Mesenchymal stem cell (in vitro differentiated cells and primary cell): ENCODE measurements at regions not wholly inside any gene's neighbourhood (a gene's known extent, or its start where the extent isn't known, plus 50 kb on each side); places are given as distances from the start of the nearest gene placed in this dataset.

Experiments used
- DNase-seq: peaks from one replicate; pipeline ENCODE4 v3.0.0-alpha.2; 2013
- H2AFZ ChIP-seq: one replicate; pipeline ENCODE4 v1.6.1; 2013; ENCODE audit warnings: low read depth, mild to moderate bottlenecking, control low read depth, inconsistent platforms, low read length, moderate library complexity
- H2AK5ac ChIP-seq: 2 replicates; pipeline ENCODE4 v1.6.1; 2013; ENCODE audit warnings: low read length, moderate library complexity, mild to moderate bottlenecking, inconsistent platforms; ENCODE audit not compliant: severe bottlenecking
- H2BK120ac ChIP-seq: one replicate; pipeline ENCODE4 v1.6.1; 2013; ENCODE audit warnings: low read depth, mild to moderate bottlenecking, inconsistent platforms, low read length, moderate library complexity
- H2BK12ac ChIP-seq, 2 experiments: one replicate each; pipeline ENCODE4 v1.6.1; 2013; ENCODE audit warnings: inconsistent platforms in 2 of 2, low read length in 2 of 2, mild to moderate bottlenecking in 2 of 2, moderate library complexity in 2 of 2, control low read depth in 1 of 2
- H2BK15ac ChIP-seq: one replicate; pipeline ENCODE4 v1.6.1; 2013; ENCODE audit warnings: mild to moderate bottlenecking, low read depth, inconsistent platforms; ENCODE audit not compliant: poor library complexity, severe bottlenecking
- H2BK5ac ChIP-seq: 2 replicates; pipeline ENCODE4 v1.6.1; 2013; ENCODE audit warnings: low read depth, mild to moderate bottlenecking, low read length, control low read depth, inconsistent platforms; ENCODE audit not compliant: poor library complexity, severe bottlenecking
- H3K14ac ChIP-seq, 2 experiments: one replicate each; pipeline ENCODE4 v1.6.1; 2013; ENCODE audit warnings: inconsistent platforms in 2 of 2, low read length in 2 of 2, control low read depth in 1 of 2, mild to moderate bottlenecking in 1 of 2, moderate library complexity in 1 of 2
- H3K18ac ChIP-seq, 2 experiments: one replicate each; pipeline ENCODE4 v1.6.1; 2013; ENCODE audit warnings: inconsistent platforms in 2 of 2, low read length in 2 of 2, control low read depth in 1 of 2, low read depth in 1 of 2, mild to moderate bottlenecking in 1 of 2
- H3K23ac ChIP-seq, 2 experiments: one replicate each; pipeline ENCODE4 v1.6.1; 2013; ENCODE audit warnings: inconsistent platforms in 2 of 2, low read length in 2 of 2, mild to moderate bottlenecking in 2 of 2, moderate library complexity in 2 of 2, control low read depth in 1 of 2
- H3K27ac ChIP-seq: 2 replicates; pipeline ENCODE4 v1.5.1; 2013; ENCODE audit warnings: mild to moderate bottlenecking, moderate library complexity, low read length, control low read depth, inconsistent platforms; ENCODE audit not compliant: poor library complexity, severe bottlenecking
- H3K27me3 ChIP-seq, 2 experiments: 2 replicates each; pipeline versions ENCODE4 v1.6.1 to v1.7.0; 2013; ENCODE audit warnings: low read length in 2 of 2, mild to moderate bottlenecking in 2 of 2, moderate library complexity in 2 of 2, control low read depth in 1 of 2, inconsistent platforms in 1 of 2; ENCODE audit not compliant: control insufficient read depth in 1 of 2, insufficient read depth in 1 of 2
- H3K36me3 ChIP-seq, 2 experiments: 2 replicates each; pipeline versions ENCODE4 v1.6.1 to v1.7.0; 2013; ENCODE audit warnings: low read length in 2 of 2, control low read depth in 1 of 2, inconsistent platforms in 1 of 2, low read depth in 1 of 2, mild to moderate bottlenecking in 1 of 2; ENCODE audit not compliant: insufficient read depth in 2 of 2, control insufficient read depth in 1 of 2
- H3K4ac ChIP-seq, 2 experiments: one replicate each; pipeline ENCODE4 v1.6.1; 2013; ENCODE audit warnings: inconsistent platforms in 2 of 2, low read length in 2 of 2, mild to moderate bottlenecking in 2 of 2, moderate library complexity in 2 of 2, control low read depth in 1 of 2, low read depth in 1 of 2
- H3K4me1 ChIP-seq: 2 replicates; pipeline ENCODE4 v1.6.1; 2013; ENCODE audit warnings: low read depth, low read length, control low read depth; ENCODE audit not compliant: control insufficient read depth, insufficient read depth
- H3K4me2 ChIP-seq: 2 replicates; pipeline ENCODE4 v1.6.1; 2013; ENCODE audit warnings: low read length, mild to moderate bottlenecking, inconsistent platforms; ENCODE audit not compliant: poor library complexity, severe bottlenecking
- H3K4me3 ChIP-seq, 2 experiments: 2 replicates each; pipeline versions ENCODE4 v1.5.1 to v1.7.0; 2013; ENCODE audit warnings: low read length in 2 of 2, mild to moderate bottlenecking in 2 of 2, control low read depth in 1 of 2, low read depth in 1 of 2; ENCODE audit not compliant: insufficient read depth in 1 of 2
- H3K79me1 ChIP-seq: replicated peaks from 2 replicates; pipeline ENCODE4 v1.6.1; 2013; ENCODE audit warnings: mild to moderate bottlenecking, control low read depth, low read length, inconsistent platforms; ENCODE audit not compliant: poor library complexity, severe bottlenecking
- H3K9ac ChIP-seq: 2 replicates; pipeline ENCODE4 v1.7.0; 2013; ENCODE audit warnings: mild to moderate bottlenecking, low read length, moderate library complexity
- H3K9me3 ChIP-seq: 2 replicates; pipeline ENCODE4 v1.7.0; 2013; ENCODE audit warnings: mild to moderate bottlenecking, low read length; ENCODE audit not compliant: control insufficient read depth
- H4K8ac ChIP-seq: one replicate; pipeline ENCODE4 v1.6.1; 2013; ENCODE audit warnings: inconsistent platforms, mild to moderate bottlenecking, low read length, moderate library complexity
- H4K91ac ChIP-seq: one replicate; pipeline ENCODE4 v1.6.1; 2013; ENCODE audit warnings: mild to moderate bottlenecking, low read length, inconsistent platforms
- WGBS: methylation state at CpG from one replicate; pipeline ENCODE4 v1.1.7; 2013; ENCODE audit warnings: mixed read lengths; 5-methylcytosine and 5-hydroxymethylcytosine counted together

- H3K9me3 ChIP-seq, result no peaks in the 10 kb centered on the region
- WGBS, result 94% methylated on average over 3 of the region's 4 CpGs
- H3K23ac ChIP-seq, result no peak overlapping the region
- no peaks in the 10 kb centered on the region for H3K27me3 ChIP-seq
- no peak overlapping the region for H2BK5ac ChIP-seq
- H3K4ac ChIP-seq, result no peak overlapping the region
- no peak overlapping the region for H2BK120ac ChIP-seq
- H2AK5ac ChIP-seq, result no peak overlapping the region
- no peak overlapping the region for H2AFZ ChIP-seq
- H2BK12ac ChIP-seq, result no peak overlapping the region
- no peak overlapping the region for H3K4me2 ChIP-seq
- H3K9ac ChIP-seq, result no peak overlapping the region
- H3K36me3 ChIP-seq, result no peaks in the 10 kb centered on the region
- no peak overlapping the region for H4K91ac ChIP-seq
- no peak overlapping the region for H3K27ac ChIP-seq
- H3K4me1 ChIP-seq, result no peaks in the 10 kb centered on the region
- H3K14ac ChIP-seq, result no peak overlapping the region
- no peak overlapping the region for H3K18ac ChIP-seq
- no peak for DNase-seq
- H3K4me3 ChIP-seq, result no peak overlapping the region
- H3K79me1 ChIP-seq, result no peaks in the 10 kb centered on the region
- H2BK15ac ChIP-seq, result no peak overlapping the region
- no peak overlapping the region for H4K8ac ChIP-seq
These were observed 235.3 kb upstream of the FOXN3 start for GRCh38 chr14:89652352-89652751.

- 70% methylated on average over 1 of the region's 2 CpGs for WGBS
- no peak overlapping the region for H3K23ac ChIP-seq
These were observed 234.8 kb upstream of the FOXN3 start for GRCh38 chr14:89651805-89652204.

GRCh38 chr14:89650077-89650978, 233.3 kb upstream of the FOXN3 start:
- Histone ChIP-seq H3K18ac (no peak overlapping the region), H3K36me3 (no peaks in the 10 kb centered on the region), H2BK15ac (no peak overlapping the region), H2AFZ (no peak overlapping the region), H3K9ac (peak overlapping the region; percentile 3), H2BK12ac (no peak overlapping the region), H2BK5ac (no peak overlapping the region), H3K9me3 (no peaks in the 10 kb centered on the region), H3K4me2 (no peak overlapping the region), H3K4me1 (no peaks in the 10 kb centered on the region), H3K14ac (no peak overlapping the region), H3K27ac (no peak overlapping the region), H3K4me3 (no peak overlapping the region), H3K23ac (no peak overlapping the region), H2BK120ac (no peak overlapping the region), H4K8ac (no peak overlapping the region), H2AK5ac (no peak overlapping the region), H3K27me3 (no peaks in the 10 kb centered on the region), H4K91ac (no peak overlapping the region), H3K4ac (no peak overlapping the region), H3K79me1 (no peaks in the 10 kb centered on the region)
- DNase-seq, result no peak
- WGBS, result 99% methylated on average over 3 of the region's 4 CpGs

More at GRCh38 chr14:89651805-89652204, 234.8 kb upstream of the FOXN3 start:
- no peak for DNase-seq
- no peak overlapping the region for H2AFZ ChIP-seq
- no peak overlapping the region for H2BK12ac ChIP-seq
- H4K91ac ChIP-seq, result no peak overlapping the region
- no peak overlapping the region for H2AK5ac ChIP-seq
- H3K9ac ChIP-seq, result no peak overlapping the region
- no peak overlapping the region for H3K4ac ChIP-seq
- no peaks in the 10 kb centered on the region for H3K4me1 ChIP-seq
- no peak overlapping the region for H3K27ac ChIP-seq
- H3K79me1 ChIP-seq, result no peaks in the 10 kb centered on the region
- no peak overlapping the region for H3K14ac ChIP-seq
- H3K9me3 ChIP-seq, result no peaks in the 10 kb centered on the region
- H2BK120ac ChIP-seq, result no peak overlapping the region
- no peak overlapping the region for H2BK15ac ChIP-seq
- no peak overlapping the region for H3K18ac ChIP-seq
- no peaks in the 10 kb centered on the region for H3K27me3 ChIP-seq
- no peak overlapping the region for H4K8ac ChIP-seq
- H3K36me3 ChIP-seq, result no peaks in the 10 kb centered on the region
- no peak overlapping the region for H3K4me2 ChIP-seq
- H2BK5ac ChIP-seq, result no peak overlapping the region
- no peak overlapping the region for H3K4me3 ChIP-seq

GRCh38 chr14:89649451-89650075, 232.5 kb upstream of the FOXN3 start:
- Histone ChIP-seq H3K4me3 (no peak overlapping the region), H3K14ac (no peak overlapping the region), H3K23ac (no peak overlapping the region), H3K9ac (no peak overlapping the region), H3K79me1 (no peaks in the 10 kb centered on the region), H3K4me2 (no peak overlapping the region), H4K91ac (no peak overlapping the region), H3K4ac (no peak overlapping the region), H3K9me3 (no peaks in the 10 kb centered on the region), H4K8ac (no peak overlapping the region), H3K4me1 (no peaks in the 10 kb centered on the region), H3K36me3 (no peaks in the 10 kb centered on the region), H3K18ac (no peak overlapping the region), H2AK5ac (no peak overlapping the region), H2AFZ (no peak overlapping the region), H2BK120ac (no peak overlapping the region), H2BK12ac (no peak overlapping the region), H3K27ac (no peak overlapping the region), H2BK5ac (no peak overlapping the region), H2BK15ac (no peak overlapping the region), H3K27me3 (no peaks in the 10 kb centered on the region)
- DNase-seq, result no peak
- 92% methylated on average over 5 of the region's 7 CpGs for WGBS
